ENCODE measurements at regions not wholly inside any gene's neighbourhood (a gene's known extent, or its start where the extent isn't known, plus 50 kb on each side); places are given as distances from the start of the nearest gene placed in this dataset.

GRCh38 chr6:126156973-126157372 is 170.6 kb downstream of the TRMT11 start:
- Histone ChIP-seq H3K4me3 (ENCODE audit: low read depth in 1 of 3, low read length in 3 of 3) (no peak overlapping the region), H3K4me1 (ENCODE audit: control insufficient read depth in 3 of 3, insufficient read depth in 2 of 3, low read depth in 1 of 3, low read length in 2 of 3) (no peaks in the 10 kb centered on the region), H3K9me3 (ENCODE audit: control insufficient read depth in 2 of 2, insufficient read depth in 1 of 2, low read depth in 1 of 2, low read length in 1 of 2) (no peaks in the 10 kb centered on the region), H3K27me3 (ENCODE audit: control insufficient read depth in 3 of 3, insufficient read depth in 3 of 3, low read length in 3 of 3) (no peaks in the 10 kb centered on the region), H3K36me3 (ENCODE audit: control insufficient read depth in 3 of 3, insufficient read depth in 2 of 3, low read depth in 1 of 3, low read length in 3 of 3) (no peaks in the 10 kb centered on the region), H3K27ac (ENCODE audit: low read depth in 1 of 3, low read length in 2 of 3) (no peak overlapping the region)
- no peak for FAIRE-seq
- DNase-seq = no peak
- WGBS, 3 donors = 38 to 64% (median 43%) methylated on average over 1 of the region's 1 CpG

- FAIRE-seq (no peak), DNase-seq (no peak)
- peaks cover 0 to 7% of the 10 kb centered on the region in 2 donors for H3K9me3 ChIP-seq (ENCODE audit: control insufficient read depth in 2 of 2, insufficient read depth in 1 of 2, low read depth in 1 of 2, low read length in 1 of 2)
- H3K36me3 ChIP-seq (ENCODE audit: control insufficient read depth in 3 of 3, insufficient read depth in 2 of 3, low read depth in 1 of 3, low read length in 3 of 3) = no peaks in the 10 kb centered on the region
- WGBS, 3 donors = 70 to 93% (median 84%) methylated on average over 2 of the region's 2 CpGs
- H3K4me3 ChIP-seq (ENCODE audit: low read depth in 1 of 3, low read length in 3 of 3) = no peak overlapping the region
- no peaks in the 10 kb centered on the region for H3K27me3 ChIP-seq (ENCODE audit: control insufficient read depth in 3 of 3, insufficient read depth in 3 of 3, low read length in 3 of 3)
- H3K27ac ChIP-seq (ENCODE audit: low read depth in 1 of 3, low read length in 2 of 3) = no peak overlapping the region
- H3K4me1 ChIP-seq (ENCODE audit: control insufficient read depth in 3 of 3, insufficient read depth in 2 of 3, low read depth in 1 of 3, low read length in 2 of 3) = no peaks in the 10 kb centered on the region
These were observed 172.2 kb upstream of the CENPW start for GRCh38 chr6:126167726-126168125.

- Histone ChIP-seq H3K36me3 (ENCODE audit: control insufficient read depth in 3 of 3, insufficient read depth in 2 of 3, low read depth in 1 of 3, low read length in 3 of 3) (no peaks in the 10 kb centered on the region), H3K27me3 (ENCODE audit: control insufficient read depth in 3 of 3, insufficient read depth in 3 of 3, low read length in 3 of 3) (no peaks in the 10 kb centered on the region), H3K4me3 (ENCODE audit: low read depth in 1 of 3, low read length in 3 of 3) (no peak overlapping the region), H3K4me1 (ENCODE audit: control insufficient read depth in 3 of 3, insufficient read depth in 2 of 3, low read depth in 1 of 3, low read length in 2 of 3) (no peaks in the 10 kb centered on the region), H3K27ac (ENCODE audit: low read depth in 1 of 3, low read length in 2 of 3) (no peak overlapping the region), H3K9me3 (ENCODE audit: control insufficient read depth in 2 of 2, insufficient read depth in 1 of 2, low read depth in 1 of 2, low read length in 1 of 2) (peaks cover 0 to 7% of the 10 kb centered on the region in 2 donors)
- FAIRE-seq (no peak), DNase-seq (peak; percentile 14 to 48)
- 27 to 61% (median 32%) methylated on average over 5 of the region's 5 CpGs for WGBS, 3 donors
These were observed 169.5 kb upstream of the CENPW start for GRCh38 chr6:126170433-126170832.

GRCh38 chr6:126170978-126171382 is 168.9 kb upstream of the CENPW start:
- 16 to 41% (median 21%) methylated on average over 5 of the region's 5 CpGs for WGBS, 3 donors
- H3K27ac ChIP-seq (ENCODE audit: low read depth in 1 of 3, low read length in 2 of 3) = no peak overlapping the region
- no peaks in the 10 kb centered on the region for H3K27me3 ChIP-seq (ENCODE audit: control insufficient read depth in 3 of 3, insufficient read depth in 3 of 3, low read length in 3 of 3)
- DNase-seq (peak; percentile 48 to 69), FAIRE-seq (no peak)
- H3K36me3 ChIP-seq (ENCODE audit: control insufficient read depth in 3 of 3, insufficient read depth in 2 of 3, low read depth in 1 of 3, low read length in 3 of 3) = no peaks in the 10 kb centered on the region
- no peak overlapping the region for H3K4me3 ChIP-seq (ENCODE audit: low read depth in 1 of 3, low read length in 3 of 3)
- no peaks in the 10 kb centered on the region for H3K4me1 ChIP-seq (ENCODE audit: control insufficient read depth in 3 of 3, insufficient read depth in 2 of 3, low read depth in 1 of 3, low read length in 2 of 3)
- peaks cover 0 to 7% of the 10 kb centered on the region in 2 donors for H3K9me3 ChIP-seq (ENCODE audit: control insufficient read depth in 2 of 2, insufficient read depth in 1 of 2, low read depth in 1 of 2, low read length in 1 of 2)

- no peak for FAIRE-seq
- WGBS, 3 donors = 95 to 98% (median 96%) methylated on average over 2 of the region's 2 CpGs
- Histone ChIP-seq H3K27ac (ENCODE audit: low read depth in 1 of 3, low read length in 2 of 3) (no peak overlapping the region), H3K27me3 (ENCODE audit: control insufficient read depth in 3 of 3, insufficient read depth in 3 of 3, low read length in 3 of 3) (no peaks in the 10 kb centered on the region), H3K4me1 (ENCODE audit: control insufficient read depth in 3 of 3, insufficient read depth in 2 of 3, low read depth in 1 of 3, low read length in 2 of 3) (no peaks in the 10 kb centered on the region), H3K4me3 (ENCODE audit: low read depth in 1 of 3, low read length in 3 of 3) (no peak overlapping the region), H3K36me3 (ENCODE audit: control insufficient read depth in 3 of 3, insufficient read depth in 2 of 3, low read depth in 1 of 3, low read length in 3 of 3) (no peaks in the 10 kb centered on the region), H3K9me3 (ENCODE audit: control insufficient read depth in 2 of 2, insufficient read depth in 1 of 2, low read depth in 1 of 2, low read length in 1 of 2) (peaks cover 0 to under 1% of the 10 kb centered on the region in 2 donors)
- DNase-seq = no peak
These were observed 167.8 kb upstream of the CENPW start for GRCh38 chr6:126172131-126172530.

GRCh38 chr6:126173265-126173664 is 166.7 kb upstream of the CENPW start:
- Histone ChIP-seq H3K9me3 (ENCODE audit: control insufficient read depth in 2 of 2, insufficient read depth in 1 of 2, low read depth in 1 of 2, low read length in 1 of 2) (no peaks in the 10 kb centered on the region), H3K27me3 (ENCODE audit: control insufficient read depth in 3 of 3, insufficient read depth in 3 of 3, low read length in 3 of 3) (no peaks in the 10 kb centered on the region), H3K4me1 (ENCODE audit: control insufficient read depth in 3 of 3, insufficient read depth in 2 of 3, low read depth in 1 of 3, low read length in 2 of 3) (no peaks in the 10 kb centered on the region), H3K36me3 (ENCODE audit: control insufficient read depth in 3 of 3, insufficient read depth in 2 of 3, low read depth in 1 of 3, low read length in 3 of 3) (no peaks in the 10 kb centered on the region), H3K4me3 (ENCODE audit: low read depth in 1 of 3, low read length in 3 of 3) (no peak overlapping the region), H3K27ac (ENCODE audit: low read depth in 1 of 3, low read length in 2 of 3) (no peak overlapping the region)
- FAIRE-seq (no peak), DNase-seq (no peak)
- 89 to 94% (median 93%) methylated on average over 4 of the region's 4 CpGs for WGBS, 3 donors

- DNase-seq (no peak), FAIRE-seq (no peak)
- H3K4me1 ChIP-seq (ENCODE audit: control insufficient read depth in 3 of 3, insufficient read depth in 2 of 3, low read depth in 1 of 3, low read length in 2 of 3) = no peaks in the 10 kb centered on the region
- H3K9me3 ChIP-seq (ENCODE audit: control insufficient read depth in 2 of 2, insufficient read depth in 1 of 2, low read depth in 1 of 2, low read length in 1 of 2) = no peaks in the 10 kb centered on the region
- H3K27ac ChIP-seq (ENCODE audit: low read depth in 1 of 3, low read length in 2 of 3) = no peak overlapping the region
- H3K27me3 ChIP-seq (ENCODE audit: control insufficient read depth in 3 of 3, insufficient read depth in 3 of 3, low read length in 3 of 3) = no peaks in the 10 kb centered on the region
- H3K36me3 ChIP-seq (ENCODE audit: control insufficient read depth in 3 of 3, insufficient read depth in 2 of 3, low read depth in 1 of 3, low read length in 3 of 3) = no peaks in the 10 kb centered on the region
- H3K4me3 ChIP-seq (ENCODE audit: low read depth in 1 of 3, low read length in 3 of 3) = no peak overlapping the region
- WGBS, 3 donors = 93 to 97% (median 96%) methylated on average over 1 of the region's 1 CpG
These were observed 165.2 kb upstream of the CENPW start for GRCh38 chr6:126174697-126175096.

GRCh38 chr6:126175251-126175650 is 164.7 kb upstream of the CENPW start:
- DNase-seq (no peak), FAIRE-seq (no peak)
- Histone ChIP-seq H3K27me3 (ENCODE audit: control insufficient read depth in 3 of 3, insufficient read depth in 3 of 3, low read length in 3 of 3) (no peaks in the 10 kb centered on the region), H3K4me1 (ENCODE audit: control insufficient read depth in 3 of 3, insufficient read depth in 2 of 3, low read depth in 1 of 3, low read length in 2 of 3) (no peaks in the 10 kb centered on the region), H3K9me3 (ENCODE audit: control insufficient read depth in 2 of 2, insufficient read depth in 1 of 2, low read depth in 1 of 2, low read length in 1 of 2) (no peaks in the 10 kb centered on the region), H3K36me3 (ENCODE audit: control insufficient read depth in 3 of 3, insufficient read depth in 2 of 3, low read depth in 1 of 3, low read length in 3 of 3) (no peaks in the 10 kb centered on the region), H3K27ac (ENCODE audit: low read depth in 1 of 3, low read length in 2 of 3) (no peak overlapping the region), H3K4me3 (ENCODE audit: low read depth in 1 of 3, low read length in 3 of 3) (no peak overlapping the region)
- 91 to 94% (median 91%) methylated on average over 1 of the region's 1 CpG for WGBS, 3 donors

- FAIRE-seq (no peak), DNase-seq (no peak)
- Histone ChIP-seq H3K27ac (ENCODE audit: low read depth in 1 of 3, low read length in 2 of 3) (no peak overlapping the region), H3K4me1 (ENCODE audit: control insufficient read depth in 3 of 3, insufficient read depth in 2 of 3, low read depth in 1 of 3, low read length in 2 of 3) (no peaks in the 10 kb centered on the region), H3K27me3 (ENCODE audit: control insufficient read depth in 3 of 3, insufficient read depth in 3 of 3, low read length in 3 of 3) (no peaks in the 10 kb centered on the region), H3K4me3 (ENCODE audit: low read depth in 1 of 3, low read length in 3 of 3) (no peak overlapping the region), H3K36me3 (ENCODE audit: control insufficient read depth in 3 of 3, insufficient read depth in 2 of 3, low read depth in 1 of 3, low read length in 3 of 3) (no peaks in the 10 kb centered on the region), H3K9me3 (ENCODE audit: control insufficient read depth in 2 of 2, insufficient read depth in 1 of 2, low read depth in 1 of 2, low read length in 1 of 2) (no peaks in the 10 kb centered on the region)
These were observed 163.6 kb upstream of the CENPW start for GRCh38 chr6:126176282-126176681.
